OCI-M2 (cell line): ENCODE measurements at regions not wholly inside any gene's neighbourhood (a gene's known extent, or its start where the extent isn't known, plus 50 kb on each side); places are given as distances from the start of the nearest gene placed in this dataset.
"Not testable (repeated sequence)": the region's sequence is repeated elsewhere in the genome, so short reads cannot be mapped to it uniquely, and the experiment has no call there.

ENCODE experiments used
- DNase-seq: peaks from one replicate; lab custom pipeline; 2025; ENCODE audit not compliant: unreplicated experiment; lab: John Stamatoyannopoulos, UW

GRCh38 chr13:62564770-62565169 lies 1149.1 kb upstream of the PCDH20 start:
- DNase-seq: no peak

- DNase-seq: no peak
These were observed 1147.6 kb upstream of the PCDH20 start for GRCh38 chr13:62563251-62563650.

GRCh38 chr13:62556978-62557377 lies 1141.3 kb upstream of the PCDH20 start:
- DNase-seq: no peak

- DNase-seq: no peak
These were observed 1135.9 kb upstream of the PCDH20 start for GRCh38 chr13:62551588-62551987.

- no peak for DNase-seq
These were observed 1129.3 kb upstream of the PCDH20 start for GRCh38 chr13:62544928-62545327.

GRCh38 chr13:62537593-62537992 lies 1121.9 kb upstream of the PCDH20 start:
- no peak for DNase-seq

GRCh38 chr13:62525652-62526051 lies 1110.0 kb upstream of the PCDH20 start:
- no peak for DNase-seq

- no peak for DNase-seq
These were observed 1108.8 kb upstream of the PCDH20 start for GRCh38 chr13:62524498-62524897.

GRCh38 chr13:62524061-62524460 lies 1108.4 kb upstream of the PCDH20 start:
- DNase-seq: no peak

GRCh38 chr13:62512194-62513141 lies 1096.8 kb upstream of the PCDH20 start:
- no peak for DNase-seq

GRCh38 chr13:62510906-62511655 lies 1095.4 kb upstream of the PCDH20 start:
- no peak for DNase-seq

GRCh38 chr13:62502588-62502987 lies 1086.9 kb upstream of the PCDH20 start:
- no peak for DNase-seq

- DNase-seq: no peak
These were observed 1074.1 kb upstream of the PCDH20 start for GRCh38 chr13:62489731-62490130.

GRCh38 chr13:62483774-62484173 lies 1068.1 kb upstream of the PCDH20 start:
- DNase-seq: no peak

GRCh38 chr13:62482351-62482750 lies 1066.7 kb upstream of the PCDH20 start:
- no peak for DNase-seq

GRCh38 chr13:62473944-62474237 lies 1058.2 kb upstream of the PCDH20 start:
- DNase-seq: no peak

GRCh38 chr13:62473190-62473943 lies 1057.7 kb upstream of the PCDH20 start:
- DNase-seq: no peak

GRCh38 chr13:62453761-62454160 lies 1038.1 kb upstream of the PCDH20 start:
- no peak for DNase-seq

- DNase-seq: no peak
These were observed 1035.1 kb upstream of the PCDH20 start for GRCh38 chr13:62450759-62451158.

- DNase-seq: not testable (repeated sequence)
These were observed 1032.2 kb upstream of the PCDH20 start for GRCh38 chr13:62447771-62448382.

- DNase-seq: no peak
These were observed 1029.2 kb upstream of the PCDH20 start for GRCh38 chr13:62444805-62445204.
